ENCODE measurements at regions not wholly inside any gene's neighbourhood (a gene's known extent, or its start where the extent isn't known, plus 50 kb on each side); places are given as distances from the start of the nearest gene placed in this dataset.
A peak's percentile ranks its signal among the peaks of the same experiment; 100 is the strongest.
"Not testable (repeated sequence)": the region's sequence is repeated elsewhere in the genome, so short reads cannot be mapped to it uniquely, and the experiment has no call there.

DNA sequence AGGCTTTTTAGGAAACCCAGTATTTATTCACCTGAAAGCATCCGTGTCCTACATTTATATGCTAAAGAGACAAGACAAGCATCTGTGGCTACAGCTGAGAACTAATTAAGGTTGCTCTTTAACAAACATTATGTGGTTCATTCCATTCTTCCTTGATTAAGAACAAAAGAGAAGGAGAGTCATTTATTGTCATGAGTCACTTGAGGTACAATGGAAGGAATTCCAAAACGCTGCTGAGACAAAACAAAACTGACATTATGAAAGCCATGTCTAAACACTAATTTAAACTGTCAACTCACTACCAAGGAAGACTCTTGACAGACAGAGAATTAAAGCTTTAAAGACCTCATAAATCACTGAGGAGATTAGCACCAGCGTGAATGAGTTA is 214.4 kb downstream of the BMP4 start:
- DNase-seq (ENCODE audit: low spot score): no peak

- DNase-seq (ENCODE audit: low spot score): no peak
These were observed 215.0 kb downstream of the BMP4 start for GRCh38 chr14:53741479-53742232.

GRCh38 chr14:53740570-53740969 is 216.1 kb downstream of the BMP4 start:
- no peak for DNase-seq (ENCODE audit: low spot score)

GRCh38 chr14:53735916-53736315 is 220.7 kb downstream of the BMP4 start:
- no peak for DNase-seq (ENCODE audit: low spot score)

- no peak for DNase-seq (ENCODE audit: low spot score)
These were observed 233.4 kb downstream of the BMP4 start for GRCh38 chr14:53723221-53723620.

DNA sequence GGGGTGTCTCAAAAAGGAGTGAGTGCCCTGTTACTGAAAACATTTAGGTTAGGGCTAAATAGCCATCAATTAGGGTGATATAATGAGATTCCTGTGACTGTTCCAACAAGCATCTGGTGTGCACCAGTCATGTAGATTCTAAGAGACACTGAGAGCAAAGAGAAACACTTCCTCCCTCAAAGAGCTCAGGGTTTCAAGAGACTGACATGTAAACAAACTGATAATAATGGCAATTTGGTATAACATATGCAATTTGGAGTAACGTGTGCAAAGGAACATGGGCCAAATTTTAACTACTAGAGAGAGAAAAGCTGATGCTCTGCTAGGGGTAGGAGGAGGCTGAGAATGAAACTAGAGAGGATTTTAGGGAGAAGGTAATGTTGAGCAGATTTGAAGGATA is 237.1 kb downstream of the BMP4 start:
- DNase-seq (ENCODE audit: low spot score): no peak

GRCh38 chr14:53716578-53716977 is 240.0 kb downstream of the BMP4 start:
- DNase-seq (ENCODE audit: low spot score): no peak

DNA sequence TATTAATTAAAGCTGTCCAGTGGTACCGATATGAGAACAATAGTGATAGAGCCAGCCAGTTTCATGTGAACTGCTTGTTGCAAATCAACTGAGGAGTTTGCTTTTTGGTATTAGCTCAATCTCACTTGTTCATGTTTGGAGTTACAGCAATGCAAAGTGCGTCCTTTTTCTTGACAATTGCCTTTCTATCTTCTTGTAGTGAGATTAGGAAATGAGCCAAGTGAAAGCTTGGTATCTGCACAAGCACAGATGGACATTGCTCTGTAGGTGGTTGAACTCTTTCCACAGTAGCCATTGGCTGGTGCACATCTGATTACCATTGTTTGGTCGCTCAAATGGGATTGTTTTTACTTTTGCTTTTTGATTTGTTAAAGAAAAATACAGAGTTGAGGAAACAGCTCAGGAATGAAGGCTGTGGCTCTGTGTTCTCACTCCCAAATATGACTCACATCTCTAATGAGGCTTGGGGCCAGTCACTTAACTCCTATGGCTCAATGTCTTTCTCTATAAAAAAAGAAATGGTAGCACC is 241.4 kb downstream of the BMP4 start:
- DNase-seq (ENCODE audit: low spot score): peak; percentile 74

DNA sequence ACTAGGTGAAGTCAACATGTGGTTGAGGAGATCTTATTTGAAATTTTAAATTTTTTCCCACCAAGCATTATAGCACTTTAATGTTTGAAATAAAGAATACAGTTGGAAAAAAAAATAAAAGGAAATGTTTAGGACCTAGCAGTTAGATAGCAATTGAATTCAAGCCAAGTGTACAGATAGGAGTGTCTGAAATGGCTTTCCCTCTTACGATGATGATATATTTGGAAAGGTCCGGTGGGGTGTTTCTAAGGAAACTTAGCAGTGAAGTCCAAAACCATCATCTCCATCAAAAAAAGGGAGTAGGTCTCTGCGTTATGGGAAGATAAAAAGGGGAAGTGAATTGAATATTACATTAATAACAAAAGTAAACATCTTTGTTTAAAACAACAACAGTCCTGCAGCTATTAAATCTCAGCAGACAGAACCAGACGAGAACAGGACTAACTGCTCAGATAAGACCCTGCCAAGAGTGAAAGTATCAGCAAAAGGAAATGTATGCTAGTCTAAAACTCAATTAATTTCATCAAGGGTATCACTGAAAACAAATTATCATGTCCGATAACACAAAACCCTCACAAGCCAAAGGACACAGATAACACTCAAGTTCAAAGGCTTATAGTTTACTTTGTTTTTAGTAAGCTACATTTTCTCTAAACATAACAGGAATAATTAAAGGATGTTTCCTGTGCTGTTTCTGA is 242.0 kb downstream of the BMP4 start:
- peak; percentile 15 for DNase-seq (ENCODE audit: low spot score)

DNA sequence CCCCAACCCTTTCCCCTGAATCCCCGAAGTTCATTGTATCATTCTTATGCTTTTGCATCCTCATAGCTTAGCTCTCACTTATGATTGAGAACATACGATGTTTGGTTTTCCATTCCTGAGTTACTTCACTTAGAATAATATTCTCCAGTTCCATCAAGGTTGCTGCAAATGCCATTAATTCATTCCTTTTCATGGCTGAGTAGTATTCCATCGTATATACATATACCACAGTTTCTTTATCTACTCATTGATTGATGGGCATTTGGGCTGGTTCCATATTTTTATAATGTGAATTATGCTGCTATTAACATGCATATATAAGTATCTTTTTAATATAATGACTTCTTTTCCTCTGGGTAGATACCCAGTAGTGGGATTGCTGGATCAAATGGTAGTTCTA is 243.7 kb downstream of the BMP4 start:
- not testable (repeated sequence) for DNase-seq (ENCODE audit: low spot score)

DNA sequence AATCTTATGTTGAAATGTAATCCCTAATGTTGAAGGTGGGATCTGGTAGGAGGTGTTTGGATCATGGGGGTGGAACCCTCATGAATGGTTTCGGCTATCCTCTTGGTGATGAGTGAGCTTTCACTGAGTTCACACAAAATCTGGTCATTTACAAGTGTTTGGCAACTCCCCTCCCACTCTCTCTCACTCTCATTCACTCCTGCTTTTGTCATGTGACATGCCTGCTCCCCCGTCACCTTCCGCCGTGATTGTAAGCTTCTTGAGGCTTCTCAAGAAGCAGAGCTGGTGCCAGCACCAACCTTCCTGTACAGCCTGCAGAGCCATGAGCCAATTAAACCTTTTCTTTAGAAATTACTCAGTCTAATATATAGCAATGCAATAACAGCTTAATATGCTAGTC is 245.4 kb downstream of the BMP4 start:
- no peak for DNase-seq (ENCODE audit: low spot score)

GRCh38 chr14:53710615-53711014 is 246.0 kb downstream of the BMP4 start:
- DNase-seq (ENCODE audit: low spot score): peak; percentile 10

DNA sequence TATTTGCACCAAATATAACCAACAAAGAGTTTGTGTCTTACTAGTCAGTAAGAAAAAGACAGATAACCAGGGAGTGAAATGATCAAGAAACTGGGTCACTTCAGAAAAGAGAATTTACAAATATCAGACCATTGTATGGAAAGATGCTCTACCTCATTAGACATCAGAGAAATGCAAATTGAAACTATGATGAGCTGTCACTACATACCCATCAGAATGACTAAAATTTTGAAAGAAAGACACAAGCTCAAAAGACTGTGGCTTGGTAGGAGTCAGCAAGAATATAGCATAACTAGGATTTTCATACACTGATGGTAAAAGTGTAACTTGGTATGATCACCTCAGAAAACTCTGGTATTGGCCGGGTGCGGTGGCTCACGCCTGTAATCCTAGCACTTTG is 247.2 kb downstream of the BMP4 start:
- DNase-seq (ENCODE audit: low spot score): no peak

GRCh38 chr14:53703457-53703856 is 253.2 kb downstream of the BMP4 start:
- DNase-seq (ENCODE audit: low spot score): no peak

DNA sequence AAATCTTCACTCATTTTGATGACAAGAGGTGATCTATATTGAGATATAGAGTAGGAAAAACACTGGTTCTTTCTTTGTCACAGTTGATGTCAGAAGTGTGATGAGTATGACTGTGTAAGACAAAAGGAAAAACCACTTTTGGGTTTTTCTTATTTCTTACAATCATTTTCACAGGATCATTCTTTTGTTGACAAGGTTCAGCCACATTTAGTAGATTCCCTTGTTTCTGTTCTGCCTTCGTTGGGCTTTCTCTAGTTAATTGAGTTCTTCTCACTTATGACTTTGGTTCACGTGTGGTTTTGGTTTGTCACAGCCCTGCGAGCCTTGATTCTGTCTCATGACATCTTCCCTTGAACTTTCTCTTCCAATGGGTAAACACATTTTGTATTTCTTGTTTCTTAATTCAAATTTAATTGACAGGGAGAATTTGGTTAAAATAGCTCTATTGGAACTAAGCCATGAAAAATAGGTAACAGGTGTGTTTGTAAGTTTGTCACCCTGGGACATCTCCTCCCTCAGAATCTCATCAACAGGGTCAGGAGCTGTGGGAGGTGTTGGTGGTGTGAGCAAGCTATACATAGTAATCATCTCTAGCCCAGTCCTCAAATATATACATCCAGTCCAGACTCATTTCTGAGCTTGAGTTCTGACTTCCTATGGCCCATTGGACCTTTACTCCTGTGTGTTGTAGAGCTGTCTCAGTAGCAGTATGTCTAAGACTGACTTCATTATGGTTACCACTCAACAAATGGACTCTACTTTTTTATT is 255.3 kb downstream of the BMP4 start:
- DNase-seq (ENCODE audit: low spot score): no peak

GRCh38 chr14:53696217-53696965 is 260.2 kb downstream of the BMP4 start:
- no peak for DNase-seq (ENCODE audit: low spot score)

GRCh38 chr14:53695692-53696214 is 260.9 kb downstream of the BMP4 start:
- no peak for DNase-seq (ENCODE audit: low spot score)

GRCh38 chr14:53692885-53693284 is 263.7 kb downstream of the BMP4 start:
- no peak for DNase-seq (ENCODE audit: low spot score)

GRCh38 chr14:53692451-53692850 is 264.2 kb downstream of the BMP4 start:
- no peak for DNase-seq (ENCODE audit: low spot score)

DNA sequence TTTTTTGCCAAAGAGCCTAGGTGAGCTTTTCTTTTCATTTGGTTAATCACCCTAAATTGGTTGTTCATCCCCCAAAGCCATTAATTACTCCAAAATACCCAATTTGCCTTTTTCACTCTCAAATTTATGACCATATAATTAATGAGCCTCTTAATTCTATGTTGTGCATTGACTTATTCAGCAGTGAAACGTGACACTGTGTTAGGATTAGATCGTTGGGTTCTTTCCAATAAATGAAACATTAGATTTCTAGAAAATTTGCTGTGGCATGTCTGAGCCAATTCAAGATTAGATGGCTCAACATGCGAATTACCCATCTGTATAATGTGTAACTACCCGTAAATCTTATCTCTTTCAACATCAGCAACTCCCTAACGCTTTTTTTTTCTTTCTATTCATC is 273.4 kb downstream of the BMP4 start:
- no peak for DNase-seq (ENCODE audit: low spot score)

GRCh38 chr14:53672526-53672925 is 284.1 kb downstream of the BMP4 start:
- no peak for DNase-seq (ENCODE audit: low spot score)

DNA sequence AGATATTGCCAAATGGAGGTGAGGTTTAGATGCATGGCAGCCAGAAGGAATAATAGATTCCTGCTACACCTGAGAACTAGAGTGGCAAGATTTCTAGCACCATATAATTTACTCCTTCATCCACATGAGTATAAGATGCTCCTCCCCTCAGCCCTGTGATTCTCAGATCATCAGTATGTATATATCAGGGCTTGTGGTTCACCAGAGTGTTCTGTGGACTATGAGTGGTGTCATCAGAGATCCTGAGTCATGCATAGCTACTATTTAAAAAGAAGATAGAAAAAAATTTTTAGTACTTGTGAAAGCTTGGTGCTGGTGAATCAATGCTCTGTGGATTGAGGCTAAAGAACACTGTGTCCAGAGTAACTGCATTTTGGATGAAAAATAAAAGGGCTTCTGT is 285.9 kb downstream of the BMP4 start:
- no peak for DNase-seq (ENCODE audit: low spot score)

Measured in cerebellar cortex (tissue), 1 donor.